ENCODE measurements at regions not wholly inside any gene's neighbourhood (a gene's known extent, or its start where the extent isn't known, plus 50 kb on each side); places are given as distances from the start of the nearest gene placed in this dataset.

DNA sequence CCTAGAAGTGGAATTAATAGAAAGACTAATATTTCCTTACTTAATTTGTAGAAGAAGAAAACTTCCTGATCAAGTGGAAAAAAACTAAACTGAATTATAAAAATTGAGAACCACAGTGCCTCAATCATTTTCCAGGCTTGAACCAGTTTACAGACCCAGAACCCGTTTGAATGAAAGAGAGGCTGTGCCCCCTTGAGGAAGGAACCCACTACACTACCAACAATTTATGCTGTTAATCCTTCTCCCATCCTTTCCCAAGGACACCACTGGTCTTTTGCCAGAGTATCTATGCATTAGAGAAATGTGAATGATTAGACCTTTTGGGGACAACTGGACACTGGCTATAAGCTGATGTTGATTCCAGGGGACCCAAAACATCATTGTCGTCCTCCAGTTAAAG, 842.6 kb downstream of the TECRL start:
- TF ChIP-seq, protein P1, sequence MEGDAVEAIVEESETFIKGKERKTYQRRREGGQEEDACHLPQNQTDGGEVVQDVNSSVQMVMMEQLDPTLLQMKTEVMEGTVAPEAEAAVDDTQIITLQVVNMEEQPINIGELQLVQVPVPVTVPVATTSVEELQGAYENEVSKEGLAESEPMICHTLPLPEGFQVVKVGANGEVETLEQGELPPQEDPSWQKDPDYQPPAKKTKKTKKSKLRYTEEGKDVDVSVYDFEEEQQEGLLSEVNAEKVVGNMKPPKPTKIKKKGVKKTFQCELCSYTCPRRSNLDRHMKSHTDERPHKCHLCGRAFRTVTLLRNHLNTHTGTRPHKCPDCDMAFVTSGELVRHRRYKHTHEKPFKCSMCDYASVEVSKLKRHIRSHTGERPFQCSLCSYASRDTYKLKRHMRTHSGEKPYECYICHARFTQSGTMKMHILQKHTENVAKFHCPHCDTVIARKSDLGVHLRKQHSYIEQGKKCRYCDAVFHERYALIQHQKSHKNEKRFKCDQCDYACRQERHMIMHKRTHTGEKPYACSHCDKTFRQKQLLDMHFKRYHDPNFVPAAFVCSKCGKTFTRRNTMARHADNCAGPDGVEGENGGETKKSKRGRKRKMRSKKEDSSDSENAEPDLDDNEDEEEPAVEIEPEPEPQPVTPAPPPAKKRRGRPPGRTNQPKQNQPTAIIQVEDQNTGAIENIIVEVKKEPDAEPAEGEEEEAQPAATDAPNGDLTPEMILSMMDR (IDR thresholded peaks at IDR 0.05) = no peak
- no peak for TF ChIP-seq POLR2A (IDR thresholded peaks at IDR 0.05)
